IMR-90 (cell line): ENCODE measurements at regions not wholly inside any gene's neighbourhood (a gene's known extent, or its start where the extent isn't known, plus 50 kb on each side); places are given as distances from the start of the nearest gene placed in this dataset.

Experiments used
- ATAC-seq: fragments of 200-7000 bp; cut with Tn5 transposase; 2 replicates; pipeline ENCODE4 v1.9.1; 2020; ENCODE audit warnings: low read depth, mild to moderate bottlenecking, moderate library complexity
- BruUV-seq: library from RNA; stranded (reverse); fragments of 400-500 nt; replicated peaks from 2 replicates; lab custom pipeline; 2021; lab: Mats Ljungman, UMichigan
- CTCF ChIA-PET: fragments of 300-600 bp; formaldehyde crosslinking; extraction: SDS; loops from one replicate; lab custom pipeline; 2021; ENCODE audit warnings: antibody characterized with exemption; lab: Yijun Ruan, JAX
- POLR2A ChIA-PET: fragments of 300-600 bp; sonication (Branson Sonifier 250); formaldehyde crosslinking; loops from one replicate; lab custom pipeline; 2022; ENCODE audit warnings: antibody characterized with exemption; ENCODE audit not compliant: unreplicated experiment; lab: Charles Lee
- DNase-seq: peaks from one replicate; pipeline ENCODE4 v3.0.0; 2013
- H2AFZ ChIP-seq: replicated peaks from 2 replicates; pipeline ENCODE3; 2013; ENCODE audit warnings: low read length, mild to moderate bottlenecking; ENCODE audit not compliant: poor library complexity
- H2AK5ac ChIP-seq: 2 replicates; pipeline ENCODE4 v1.6.1; 2013; ENCODE audit warnings: low read depth, low read length, inconsistent platforms
- H2AK9ac ChIP-seq: replicated peaks from 2 replicates; pipeline ENCODE3; 2013; ENCODE audit warnings: mild to moderate bottlenecking, low read depth, low read length, moderate library complexity; ENCODE audit not compliant: poor library complexity
- H2BK120ac ChIP-seq: 2 replicates; pipeline ENCODE4 v1.6.1; 2013; ENCODE audit warnings: low read depth, low read length, inconsistent platforms
- H2BK15ac ChIP-seq: 3 replicates; pipeline ENCODE4 v1.6.1; 2013; ENCODE audit warnings: low read depth, low read length, inconsistent platforms
- H2BK20ac ChIP-seq: 2 replicates; pipeline ENCODE4 v1.6.1; 2013; ENCODE audit warnings: low read depth, mild to moderate bottlenecking, inconsistent platforms, low read length, moderate library complexity
- H2BK5ac ChIP-seq: 2 replicates; pipeline ENCODE4 v1.6.1; 2013; ENCODE audit warnings: mild to moderate bottlenecking, low read depth, low read length, inconsistent platforms; ENCODE audit not compliant: poor library complexity, severe bottlenecking
- H3K14ac ChIP-seq: replicated peaks from 2 replicates; pipeline ENCODE4 v1.6.1; 2013; ENCODE audit warnings: low read depth, low read length, inconsistent platforms
- H3K18ac ChIP-seq: 2 replicates; pipeline ENCODE4 v1.6.1; 2013; ENCODE audit warnings: low read depth, low read length, control low read depth
- H3K23ac ChIP-seq: 2 replicates; pipeline ENCODE4 v1.6.1; 2013; ENCODE audit warnings: low read depth, low read length, inconsistent platforms
- H3K27ac ChIP-seq: 2 replicates; pipeline ENCODE4 v1.5.1; 2013; ENCODE audit warnings: mild to moderate bottlenecking, control low read depth, low read length; ENCODE audit not compliant: insufficient read depth
- H3K27me3 ChIP-seq: 2 replicates; pipeline ENCODE4 v1.6.1; 2013; ENCODE audit warnings: low read length; ENCODE audit not compliant: control insufficient read depth, insufficient read depth
- H3K36me3 ChIP-seq: 2 replicates; pipeline ENCODE4 v1.6.1; 2013; ENCODE audit warnings: low read length, mixed read lengths; ENCODE audit not compliant: control insufficient read depth, insufficient read depth
- H3K4ac ChIP-seq: 2 replicates; pipeline ENCODE4 v1.6.1; 2013; ENCODE audit warnings: low read depth, low read length, inconsistent platforms
- H3K4me1 ChIP-seq: 2 replicates; pipeline ENCODE4 v1.6.1; 2013; ENCODE audit warnings: low read length, mixed read lengths; ENCODE audit not compliant: control insufficient read depth, insufficient read depth
- H3K4me2 ChIP-seq: 2 replicates; pipeline ENCODE4 v1.6.1; 2013; ENCODE audit warnings: low read depth, mild to moderate bottlenecking, control low read depth, low read length, moderate library complexity
- H3K4me3 ChIP-seq: 2 replicates; pipeline ENCODE4 v1.5.1; 2013; ENCODE audit warnings: low read depth, mild to moderate bottlenecking, control low read depth, low read length, moderate library complexity; ENCODE audit not compliant: insufficient read depth
- H3K56ac ChIP-seq: 2 replicates; pipeline ENCODE4 v1.6.1; 2013; ENCODE audit warnings: low read length, inconsistent platforms; ENCODE audit not compliant: insufficient read depth; ENCODE audit errors: extremely low read depth
- H3K79me1 ChIP-seq, 2 experiments: 2 replicates each; pipeline ENCODE4 v1.6.1; 2013; ENCODE audit warnings: low read length in 2 of 2, inconsistent platforms in 1 of 2, low read depth in 1 of 2
- H3K9ac ChIP-seq: 2 replicates; pipeline ENCODE4 v1.6.1; 2013; ENCODE audit warnings: low read depth, low read length, control low read depth
- H3K9me1 ChIP-seq: 2 replicates; pipeline ENCODE4 v1.6.1; 2013; ENCODE audit warnings: low read length, inconsistent platforms; ENCODE audit not compliant: insufficient read depth
- H3K9me3 ChIP-seq: 2 replicates; pipeline ENCODE4 v1.6.1; 2013; ENCODE audit warnings: low read length; ENCODE audit not compliant: control insufficient read depth, insufficient read depth
- H4K20me1 ChIP-seq: 2 replicates; pipeline ENCODE4 v1.6.1; 2013; ENCODE audit warnings: low read length, inconsistent platforms; ENCODE audit not compliant: insufficient read depth
- H4K5ac ChIP-seq: 2 replicates; pipeline ENCODE4 v1.6.1; 2013; ENCODE audit warnings: mild to moderate bottlenecking, low read depth, low read length, control low read depth
- H4K8ac ChIP-seq, 2 experiments: 2 replicates each; pipeline ENCODE4 v1.6.1; 2013; ENCODE audit warnings: low read depth in 2 of 2, low read length in 2 of 2, control low read depth in 1 of 2, inconsistent platforms in 1 of 2
- H4K91ac ChIP-seq: 2 replicates; pipeline ENCODE4 v1.6.1; 2013; ENCODE audit warnings: low read depth, low read length, inconsistent platforms; ENCODE audit not compliant: insufficient read depth
- CEBPB ChIP-seq: IDR thresholded peaks from 2 replicates; pipeline ENCODE4 v1.6.1; 2012; ENCODE audit warnings: low read depth, low read length, improper control_type of control experiment
- MAZ ChIP-seq: IDR thresholded peaks from 2 replicates; pipeline ENCODE4 v1.6.1; 2012; ENCODE audit warnings: low read depth, mild to moderate bottlenecking, low read length, improper control_type of control experiment, moderate library complexity, borderline replicate concordance
- WGBS, 2 experiments: methylation state at CpG; one replicate each; pipeline versions ENCODE4 v1.1.5 to v1.1.7; 2013; ENCODE audit warnings: missing lambda C conversion rate in 2 of 2; ENCODE audit not compliant: insufficient read length in 1 of 2; ENCODE audit errors: extremely low coverage in 2 of 2; 5-methylcytosine and 5-hydroxymethylcytosine counted together
- dilution Hi-C: fragments of 300-500 bp; cut with HindIII; formaldehyde crosslinking; loops from one replicate; pipeline ENCODE4 v1.14.3; 2018; ENCODE audit warnings: low sequenced_read_pairs; ENCODE audit not compliant: unreplicated experiment
- in situ Hi-C: fragments of 300-500 bp; cut with MboI; formaldehyde crosslinking; loops from 3 replicates; pipeline ENCODE4 v1.14.3; 2019; ENCODE audit warnings: low sequenced_read_pairs, inconsistent platforms, mixed read lengths
- intact Hi-C: fragments of 100-400 bp; cut with micrococcal nuclease; formaldehyde crosslinking; loops from 2 replicates; pipeline ENCODE4 v1.10.0; 2022

GRCh38 chr16:80084163-80084562 is 456.6 kb upstream of the DYNLRB2 start:
- H3K79me1 ChIP-seq = no peaks in the 10 kb centered on the region
- H3K4me1 ChIP-seq = no peaks in the 10 kb centered on the region
- H2BK120ac ChIP-seq = no peak overlapping the region
- no peak overlapping the region for H2AFZ ChIP-seq
- H4K5ac ChIP-seq = no peak overlapping the region
- ATAC-seq = no peak
- peak; percentile 51; the same call in 1 of the 2 replicates for TF ChIP-seq CEBPB
- TF ChIP-seq MAZ = no peak
- no peak for DNase-seq
- no peaks in the 10 kb centered on the region for H3K27me3 ChIP-seq
- no CpG with 5 or more reads among the region's 3 CpGs for WGBS, 2 experiments
- no peak overlapping the region for H3K9ac ChIP-seq
- H4K8ac ChIP-seq = no peak overlapping the region
- no peak overlapping the region for H3K27ac ChIP-seq
- H2BK5ac ChIP-seq = no peak overlapping the region
- no peak overlapping the region for H4K91ac ChIP-seq
- in situ Hi-C loops (no loop called here), dilution Hi-C loops (no loop called here), intact Hi-C loops (loop anchor here (5.0 kb wide), 1 partner anchor 87 kb away; no protein-coding TSS in a partner anchor)
- H2AK9ac ChIP-seq = no peak overlapping the region
- no peak overlapping the region for H3K14ac ChIP-seq
- no peak overlapping the region for H3K4me3 ChIP-seq
- ChIA-PET CTCF (interaction anchor here (0.6 to 1.1 kb wide), 2 partner anchors 20 to 85 kb away, joined by 3 to 4 read pairs; no protein-coding TSS in a partner anchor), POLR2A (no interaction called here)
- H2BK15ac ChIP-seq = no peak overlapping the region
- no peaks in the 10 kb centered on the region for H3K9me1 ChIP-seq
- no peak overlapping the region for H3K18ac ChIP-seq
- no peak overlapping the region for H2BK20ac ChIP-seq
- H4K20me1 ChIP-seq = no peaks in the 10 kb centered on the region
- H3K56ac ChIP-seq = no peak overlapping the region
- H3K4ac ChIP-seq = no peak overlapping the region
- no TSS peak for BruUV-seq
- H2AK5ac ChIP-seq = no peak overlapping the region
- H3K23ac ChIP-seq = no peak overlapping the region
- no peaks in the 10 kb centered on the region for H3K9me3 ChIP-seq
- H3K4me2 ChIP-seq = no peak overlapping the region
- no peaks in the 10 kb centered on the region for H3K36me3 ChIP-seq
